ENCODE measurements at regions not wholly inside any gene's neighbourhood (a gene's known extent, or its start where the extent isn't known, plus 50 kb on each side); places are given as distances from the start of the nearest gene placed in this dataset.
"Not testable (repeated sequence)": the region's sequence is repeated elsewhere in the genome, so short reads cannot be mapped to it uniquely, and the experiment has no call there.

- DNase-seq (ENCODE audit: low spot score), result no peak
Observed at GRCh38 chr15:61337541-61337940, 108.4 kb upstream of the RORA start.

- no peak for DNase-seq (ENCODE audit: low spot score)
Observed at GRCh38 chr15:61336026-61336638, 107.0 kb upstream of the RORA start.

- not testable (repeated sequence) for DNase-seq (ENCODE audit: low spot score)
Observed at GRCh38 chr15:61334714-61335113, 105.6 kb upstream of the RORA start.

- DNase-seq (ENCODE audit: low spot score), result no peak
Observed at GRCh38 chr15:61331019-61331418, 101.9 kb upstream of the RORA start.

- peak; percentile 4 for DNase-seq (ENCODE audit: low spot score)
Observed at GRCh38 chr15:61327019-61327631, 98.0 kb upstream of the RORA start.

GRCh38 chr15:61319892-61320291, 90.8 kb upstream of the RORA start:
- DNase-seq (ENCODE audit: low spot score), result no peak

GRCh38 chr15:61318802-61319525, 89.9 kb upstream of the RORA start:
- DNase-seq (ENCODE audit: low spot score), result no peak

GRCh38 chr15:61318301-61318700, 89.2 kb upstream of the RORA start:
- no peak for DNase-seq (ENCODE audit: low spot score)

- no peak for DNase-seq (ENCODE audit: low spot score)
Observed at GRCh38 chr15:61315471-61315870, 86.4 kb upstream of the RORA start.

- DNase-seq (ENCODE audit: low spot score), result no peak
Observed at GRCh38 chr15:61314427-61314826, 85.3 kb upstream of the RORA start.

- no peak for DNase-seq (ENCODE audit: low spot score)
Observed at GRCh38 chr15:61309617-61310016, 80.5 kb upstream of the RORA start.

- DNase-seq (ENCODE audit: low spot score), result no peak
Observed at GRCh38 chr15:61309031-61309511, 80.0 kb upstream of the RORA start.

GRCh38 chr15:61308437-61308836, 79.3 kb upstream of the RORA start:
- no peak for DNase-seq (ENCODE audit: low spot score)

GRCh38 chr15:61307474-61307873, 78.4 kb upstream of the RORA start:
- DNase-seq (ENCODE audit: low spot score), result no peak

GRCh38 chr15:61301701-61302100, 72.6 kb upstream of the RORA start:
- DNase-seq (ENCODE audit: low spot score), result no peak

GRCh38 chr15:61299075-61299763, 70.1 kb upstream of the RORA start:
- no peak for DNase-seq (ENCODE audit: low spot score)

GRCh38 chr15:61295239-61295638, 66.1 kb upstream of the RORA start:
- DNase-seq (ENCODE audit: low spot score), result no peak

- no peak for DNase-seq (ENCODE audit: low spot score)
Observed at GRCh38 chr15:61282661-61283060, 53.6 kb upstream of the RORA start.

GRCh38 chr15:61281328-61281727, 52.2 kb upstream of the RORA start:
- no peak for DNase-seq (ENCODE audit: low spot score)

Data from kidney capillary endothelial cell (primary cell).